ENCODE measurements at regions not wholly inside any gene's neighbourhood (a gene's known extent, or its start where the extent isn't known, plus 50 kb on each side); places are given as distances from the start of the nearest gene placed in this dataset.

GRCh38 chr10:14431868-14432267, 101.1 kb upstream of the FRMD4A start:
- TF ChIP-seq CTCF (conservative IDR thresholded peaks at IDR 0.05; ENCODE audit: low read length) (no peak), EZH2phosphoT487 (IDR thresholded peaks at IDR 0.05; ENCODE audit: borderline replicate concordance, low read depth, low read length) (no peak)

Measured in OCI-LY7 (cell line).